ENCODE measurements at regions not wholly inside any gene's neighbourhood (a gene's known extent, or its start where the extent isn't known, plus 50 kb on each side); places are given as distances from the start of the nearest gene placed in this dataset.

DNA sequence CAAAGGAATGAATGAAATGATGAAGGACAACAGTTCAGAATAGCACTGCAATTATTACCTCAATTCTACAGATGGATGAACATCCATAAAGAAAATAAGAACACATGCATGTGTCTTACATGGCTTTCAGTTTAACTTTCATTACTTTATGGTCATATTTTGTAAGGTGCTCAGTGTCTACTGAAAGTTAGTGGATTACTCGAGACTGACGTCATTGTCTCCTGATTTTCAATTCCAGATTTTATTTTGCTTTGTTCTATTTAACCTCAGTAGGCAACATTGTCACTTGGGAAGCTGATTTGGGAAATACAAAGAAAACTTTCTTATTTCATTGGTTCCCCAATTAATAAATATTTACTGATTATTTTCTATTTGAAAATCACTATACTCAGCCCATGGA lies 363.7 kb downstream of the CHSY3 start:
- ChIA-PET POLR2A (no interaction called here), CTCF (no interaction called here)
- Mint-ChIP-seq H3K9me3 (peaks cover 3% of the 10 kb centered on the region), H3K36me3 (ENCODE audit: low read depth) (no peaks in the 10 kb centered on the region), H3K4me3 (no peak overlapping the region), H3K4me1 (no peaks in the 10 kb centered on the region), H3K27ac (no peak overlapping the region), H3K27me3 (peaks cover 2% of the 10 kb centered on the region)
- intact Hi-C loops (cut with micrococcal nuclease): no loop called here
- ATAC-seq (ENCODE audit: low read depth) (no peak), DNase-seq (no peak)
- TF ChIP-seq CTCF (IDR thresholded peaks at IDR 0.05): no peak

GRCh38 chr5:130260481-130260880 lies 356.2 kb downstream of the CHSY3 start:
- ChIA-PET CTCF (no interaction called here), POLR2A (no interaction called here)
- Mint-ChIP-seq H3K4me3 (no peak overlapping the region), H3K4me1 (no peaks in the 10 kb centered on the region), H3K9me3 (peaks cover 6% of the 10 kb centered on the region), H3K27ac (no peak overlapping the region), H3K36me3 (ENCODE audit: low read depth) (no peaks in the 10 kb centered on the region), H3K27me3 (no peaks in the 10 kb centered on the region)
- no peak for TF ChIP-seq CTCF (IDR thresholded peaks at IDR 0.05)
- ATAC-seq (ENCODE audit: low read depth): no peak
- intact Hi-C loops (cut with micrococcal nuclease): no loop called here
- no peak for DNase-seq

GRCh38 chr5:130251931-130252330 lies 347.7 kb downstream of the CHSY3 start:
- Mint-ChIP-seq H3K4me3 (no peak overlapping the region), H3K36me3 (ENCODE audit: low read depth) (no peaks in the 10 kb centered on the region), H3K27me3 (no peaks in the 10 kb centered on the region), H3K27ac (no peak overlapping the region), H3K4me1 (no peaks in the 10 kb centered on the region), H3K9me3 (peaks cover 5% of the 10 kb centered on the region)
- ATAC-seq (ENCODE audit: low read depth) (no peak), DNase-seq (no peak)
- intact Hi-C loops (cut with micrococcal nuclease): loop anchor here (2.0 kb wide), 1 partner anchor 67 kb away; no protein-coding TSS in a partner anchor
- ChIA-PET CTCF (no interaction called here), POLR2A (no interaction called here)
- TF ChIP-seq CTCF (IDR thresholded peaks at IDR 0.05): no peak

DNA sequence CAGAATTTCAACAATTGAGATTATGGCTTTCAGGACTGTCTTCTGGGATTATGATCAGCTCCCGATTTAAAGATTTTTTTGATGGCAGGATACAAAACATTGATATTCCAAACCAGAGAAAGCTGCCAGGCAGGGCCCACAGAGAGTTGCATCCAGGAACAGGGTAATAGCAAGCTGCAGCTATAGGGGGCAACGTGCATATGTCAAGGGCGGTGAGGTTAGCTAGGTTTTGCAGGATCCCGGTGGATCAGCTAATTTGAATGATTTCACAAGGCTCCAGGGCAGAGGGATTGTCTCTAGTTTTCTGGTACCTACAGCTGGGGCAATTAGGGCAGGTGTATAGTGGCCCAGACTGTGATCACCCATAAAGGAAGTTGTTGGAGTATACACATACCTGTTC lies 339.4 kb downstream of the CHSY3 start:
- no peak for TF ChIP-seq CTCF (IDR thresholded peaks at IDR 0.05)
- no peak for ATAC-seq (ENCODE audit: low read depth)
- DNase-seq: no peak
- ChIA-PET POLR2A (no interaction called here), CTCF (no interaction called here)
- intact Hi-C loops (cut with micrococcal nuclease): no loop called here
- Mint-ChIP-seq H3K27me3 (no peaks in the 10 kb centered on the region), H3K36me3 (ENCODE audit: low read depth) (no peaks in the 10 kb centered on the region), H3K27ac (no peak overlapping the region), H3K4me1 (no peaks in the 10 kb centered on the region), H3K4me3 (no peak overlapping the region), H3K9me3 (peaks cover 2% of the 10 kb centered on the region)

GRCh38 chr5:130237721-130238120 lies 333.5 kb downstream of the CHSY3 start:
- POLR2A ChIA-PET: interaction anchor here (0.7 kb wide), 1 partner anchor 24 kb away, joined by 3 read pairs; no protein-coding TSS in a partner anchor
- no peaks in the 10 kb centered on the region for H3K36me3 Mint-ChIP-seq (ENCODE audit: low read depth)
- DNase-seq: no peak

More at GRCh38 chr5:130237721-130238120, 333.5 kb downstream of the CHSY3 start:
- CTCF ChIA-PET: no interaction called here
- intact Hi-C loops (cut with micrococcal nuclease): no loop called here
- TF ChIP-seq CTCF (IDR thresholded peaks at IDR 0.05): no peak
- no peak for ATAC-seq (ENCODE audit: low read depth)
- H3K4me3 Mint-ChIP-seq: no peak overlapping the region
- no peaks in the 10 kb centered on the region for H3K4me1 Mint-ChIP-seq
- no peaks in the 10 kb centered on the region for H3K27me3 Mint-ChIP-seq
- H3K27ac Mint-ChIP-seq: no peak overlapping the region
- H3K9me3 Mint-ChIP-seq: peaks cover 3% of the 10 kb centered on the region

Measured in activated B cell treated with CpG ODN at 0.5 μM for 24 hours (primary cell).